Ishikawa (cell line): ENCODE measurements at regions not wholly inside any gene's neighbourhood (a gene's known extent, or its start where the extent isn't known, plus 50 kb on each side); places are given as distances from the start of the nearest gene placed in this dataset.

Experiments used
- CEBPB ChIP-seq: IDR thresholded peaks from 2 replicates; pipeline ENCODE4 v1.6.1; 2012
- CREB1 ChIP-seq: IDR thresholded peaks from 2 replicates; pipeline ENCODE4 v1.6.1; 2012; ENCODE audit warnings: low read depth
- EGR1 ChIP-seq: IDR thresholded peaks from 2 replicates; pipeline ENCODE4 v1.6.1; 2012
- EP300 ChIP-seq: IDR thresholded peaks from 2 replicates; pipeline ENCODE4 v1.6.1; 2012; ENCODE audit warnings: borderline replicate concordance
- FOXM1 ChIP-seq: IDR thresholded peaks from 2 replicates; pipeline ENCODE4 v1.6.1; 2012; ENCODE audit warnings: low read depth, borderline replicate concordance
- MAX ChIP-seq: IDR thresholded peaks from 2 replicates; pipeline ENCODE4 v1.6.1; 2012
- NFIC ChIP-seq: IDR thresholded peaks from 2 replicates; pipeline ENCODE4 v1.6.1; 2012
- RAD21 ChIP-seq: IDR thresholded peaks from 2 replicates; pipeline ENCODE4 v1.6.1; 2012; ENCODE audit warnings: low read depth
- TAF1 ChIP-seq: IDR thresholded peaks from 2 replicates; pipeline ENCODE4 v1.6.1; 2012; ENCODE audit warnings: low read depth, mild to moderate bottlenecking
- TCF12 ChIP-seq: IDR thresholded peaks from 2 replicates; pipeline ENCODE4 v1.6.1; 2012; ENCODE audit warnings: low read depth
- TEAD4 ChIP-seq: IDR thresholded peaks from 2 replicates; pipeline ENCODE4 v1.6.1; 2012
- YY1 ChIP-seq: IDR thresholded peaks from 2 replicates; pipeline ENCODE4 v1.6.1; 2012; ENCODE audit warnings: low read depth
- ZBTB7A ChIP-seq: IDR thresholded peaks from 2 replicates; pipeline ENCODE4 v1.6.1; 2012; ENCODE audit warnings: low read depth
- TF ChIP-seq, protein P1 (sequence below): IDR thresholded peaks from 2 replicates; pipeline ENCODE4 v1.6.1; 2012; ENCODE audit warnings: low read depth, mild to moderate bottlenecking
- TF ChIP-seq, protein P2 (sequence below): IDR thresholded peaks from 2 replicates; pipeline ENCODE4 v1.6.1; 2012

DNA sequence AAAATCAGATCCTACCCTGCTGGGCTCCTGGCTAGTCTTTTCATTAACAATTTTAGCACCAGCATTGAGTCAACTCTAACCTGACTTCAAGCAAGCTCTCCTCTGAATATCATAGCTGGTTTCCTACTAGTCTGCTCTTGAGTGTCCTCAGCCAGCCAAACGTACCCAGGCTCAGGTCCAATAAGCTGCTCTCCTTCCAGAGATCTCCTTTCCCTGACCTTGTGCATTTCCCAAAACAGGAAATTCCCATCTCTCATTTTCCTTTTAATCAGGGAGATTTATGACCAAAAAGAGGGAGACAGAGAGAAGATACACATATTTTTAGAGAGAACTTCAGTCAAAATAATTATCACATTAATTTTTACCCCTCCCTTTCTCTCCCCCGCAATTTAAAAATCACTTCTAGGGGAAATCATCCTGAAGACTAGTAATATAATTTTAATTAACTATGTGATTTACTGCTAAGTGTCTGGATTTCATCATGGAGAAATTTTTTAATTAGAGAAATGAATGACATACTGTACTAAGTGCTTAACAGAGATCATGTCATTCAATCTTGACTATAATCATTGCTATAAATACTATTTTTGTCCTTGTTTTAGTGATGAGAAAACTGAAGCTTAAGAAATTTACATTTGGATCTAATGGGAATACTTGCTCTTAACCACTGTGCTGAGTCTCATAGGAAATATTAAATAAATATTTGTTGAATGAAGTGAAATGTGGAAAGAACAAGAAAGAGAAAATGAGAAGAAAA is 421.7 kb upstream of the INTU start:
- TF ChIP-seq TCF12 (no peak), CEBPB (no peak), RAD21 (no peak), CREB1 (no peak), YY1 (no peak), FOXM1 (no peak), NFIC (no peak), ZBTB7A (no peak), MAX (no peak), TEAD4 (no peak), EGR1 (no peak), TAF1 (no peak)

DNA sequence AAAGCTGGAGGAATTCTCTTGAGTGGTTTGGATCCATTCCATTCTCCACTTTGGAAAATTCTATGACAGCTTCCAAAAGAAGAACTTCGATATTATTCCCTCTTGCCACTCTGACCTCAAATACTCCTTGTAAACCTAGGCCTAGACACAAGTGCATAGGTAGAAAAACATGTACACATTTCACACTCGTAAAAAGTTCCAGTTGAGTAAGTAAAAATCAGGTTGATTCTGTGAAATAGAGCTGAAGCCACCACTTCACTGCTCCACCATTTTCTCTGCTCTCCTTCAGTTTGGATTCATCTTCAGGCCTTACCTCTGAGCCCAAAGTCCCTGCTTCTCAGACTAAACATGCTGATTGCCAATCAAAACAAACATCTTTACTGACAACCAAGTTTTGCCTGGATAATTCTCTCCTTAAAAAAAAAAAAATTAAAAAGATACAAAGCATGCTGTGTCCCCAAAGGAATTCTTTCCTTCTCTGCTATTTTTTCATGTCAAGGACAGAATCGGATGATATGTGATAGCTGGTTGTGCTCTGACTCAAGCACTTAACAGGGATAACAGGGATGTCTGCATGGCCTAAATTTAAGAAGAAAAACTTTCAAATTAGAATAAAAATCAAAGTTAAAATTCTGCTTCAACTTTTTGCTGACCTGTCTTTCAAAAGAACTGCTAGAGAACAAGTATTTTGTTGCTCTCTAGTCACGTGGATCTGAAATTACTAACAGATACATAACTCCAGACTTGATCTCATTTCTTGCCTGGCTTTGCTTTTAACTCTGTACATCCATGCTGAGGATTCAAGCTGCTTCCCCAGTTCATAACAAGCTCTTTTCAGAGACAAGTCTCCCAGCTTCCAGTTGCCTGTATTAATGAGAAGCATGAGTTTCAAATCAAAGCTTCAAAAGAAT is 420.9 kb upstream of the INTU start:
- TF ChIP-seq NFIC (no peak), MAX (no peak), YY1 (no peak), TCF12 (no peak), EGR1 (no peak), CREB1 (no peak), ZBTB7A (no peak), EP300 (no peak), FOXM1 (no peak), TEAD4 (no peak), CEBPB (no peak), TAF1 (no peak), RAD21 (no peak)
- TF ChIP-seq, protein P1, sequence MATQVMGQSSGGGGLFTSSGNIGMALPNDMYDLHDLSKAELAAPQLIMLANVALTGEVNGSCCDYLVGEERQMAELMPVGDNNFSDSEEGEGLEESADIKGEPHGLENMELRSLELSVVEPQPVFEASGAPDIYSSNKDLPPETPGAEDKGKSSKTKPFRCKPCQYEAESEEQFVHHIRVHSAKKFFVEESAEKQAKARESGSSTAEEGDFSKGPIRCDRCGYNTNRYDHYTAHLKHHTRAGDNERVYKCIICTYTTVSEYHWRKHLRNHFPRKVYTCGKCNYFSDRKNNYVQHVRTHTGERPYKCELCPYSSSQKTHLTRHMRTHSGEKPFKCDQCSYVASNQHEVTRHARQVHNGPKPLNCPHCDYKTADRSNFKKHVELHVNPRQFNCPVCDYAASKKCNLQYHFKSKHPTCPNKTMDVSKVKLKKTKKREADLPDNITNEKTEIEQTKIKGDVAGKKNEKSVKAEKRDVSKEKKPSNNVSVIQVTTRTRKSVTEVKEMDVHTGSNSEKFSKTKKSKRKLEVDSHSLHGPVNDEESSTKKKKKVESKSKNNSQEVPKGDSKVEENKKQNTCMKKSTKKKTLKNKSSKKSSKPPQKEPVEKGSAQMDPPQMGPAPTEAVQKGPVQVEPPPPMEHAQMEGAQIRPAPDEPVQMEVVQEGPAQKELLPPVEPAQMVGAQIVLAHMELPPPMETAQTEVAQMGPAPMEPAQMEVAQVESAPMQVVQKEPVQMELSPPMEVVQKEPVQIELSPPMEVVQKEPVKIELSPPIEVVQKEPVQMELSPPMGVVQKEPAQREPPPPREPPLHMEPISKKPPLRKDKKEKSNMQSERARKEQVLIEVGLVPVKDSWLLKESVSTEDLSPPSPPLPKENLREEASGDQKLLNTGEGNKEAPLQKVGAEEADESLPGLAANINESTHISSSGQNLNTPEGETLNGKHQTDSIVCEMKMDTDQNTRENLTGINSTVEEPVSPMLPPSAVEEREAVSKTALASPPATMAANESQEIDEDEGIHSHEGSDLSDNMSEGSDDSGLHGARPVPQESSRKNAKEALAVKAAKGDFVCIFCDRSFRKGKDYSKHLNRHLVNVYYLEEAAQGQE: no peak
- TF ChIP-seq, protein P2, sequence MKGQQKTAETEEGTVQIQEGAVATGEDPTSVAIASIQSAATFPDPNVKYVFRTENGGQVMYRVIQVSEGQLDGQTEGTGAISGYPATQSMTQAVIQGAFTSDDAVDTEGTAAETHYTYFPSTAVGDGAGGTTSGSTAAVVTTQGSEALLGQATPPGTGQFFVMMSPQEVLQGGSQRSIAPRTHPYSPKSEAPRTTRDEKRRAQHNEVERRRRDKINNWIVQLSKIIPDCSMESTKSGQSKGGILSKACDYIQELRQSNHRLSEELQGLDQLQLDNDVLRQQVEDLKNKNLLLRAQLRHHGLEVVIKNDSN: no peak

DNA sequence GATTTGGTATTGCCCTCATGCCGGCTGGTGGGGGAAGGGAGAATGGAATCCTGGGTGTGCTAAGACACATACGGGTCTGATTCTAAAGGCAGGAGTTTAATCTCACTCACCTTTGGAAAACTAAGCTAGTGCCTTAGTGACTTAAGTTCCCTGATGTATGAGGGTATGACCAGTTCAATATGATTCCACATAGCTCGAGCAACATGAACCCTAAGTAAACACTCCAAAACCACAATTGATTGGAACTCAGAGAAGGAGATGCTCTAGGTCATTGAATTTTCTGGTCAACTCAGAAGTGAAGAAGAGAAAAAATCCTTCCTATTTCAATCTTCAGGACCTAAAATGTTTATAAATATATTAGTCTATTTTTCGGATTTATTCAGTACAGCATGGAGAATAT is 420.1 kb upstream of the INTU start:
- TF ChIP-seq RAD21 (no peak), CEBPB (no peak), TEAD4 (no peak)

GRCh38 chr4:127214016-127214415 is 418.7 kb upstream of the INTU start:
- TF ChIP-seq NFIC (no peak), RAD21 (no peak), CREB1 (no peak), FOXM1 (no peak), EGR1 (no peak)

DNA sequence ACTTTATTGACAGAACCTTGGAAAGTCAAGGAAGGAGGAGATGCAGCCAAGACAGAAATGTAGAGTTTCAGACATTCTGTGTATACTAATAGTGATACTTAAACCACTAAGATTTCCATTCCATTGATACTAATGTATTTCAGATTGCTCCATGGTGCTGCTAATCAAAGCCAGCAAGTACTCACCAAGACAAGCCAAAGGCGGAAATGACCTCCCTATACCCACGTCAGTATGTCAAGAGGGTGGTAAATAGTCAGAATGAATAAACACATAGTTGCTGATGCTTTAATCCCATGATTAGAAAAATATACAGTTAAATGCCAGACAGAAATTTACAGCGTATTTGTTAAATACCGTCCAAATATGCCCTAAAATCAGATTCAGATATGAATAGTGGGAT is 417.8 kb upstream of the INTU start:
- TF ChIP-seq FOXM1 (no peak), NFIC (no peak), TCF12 (no peak)

DNA sequence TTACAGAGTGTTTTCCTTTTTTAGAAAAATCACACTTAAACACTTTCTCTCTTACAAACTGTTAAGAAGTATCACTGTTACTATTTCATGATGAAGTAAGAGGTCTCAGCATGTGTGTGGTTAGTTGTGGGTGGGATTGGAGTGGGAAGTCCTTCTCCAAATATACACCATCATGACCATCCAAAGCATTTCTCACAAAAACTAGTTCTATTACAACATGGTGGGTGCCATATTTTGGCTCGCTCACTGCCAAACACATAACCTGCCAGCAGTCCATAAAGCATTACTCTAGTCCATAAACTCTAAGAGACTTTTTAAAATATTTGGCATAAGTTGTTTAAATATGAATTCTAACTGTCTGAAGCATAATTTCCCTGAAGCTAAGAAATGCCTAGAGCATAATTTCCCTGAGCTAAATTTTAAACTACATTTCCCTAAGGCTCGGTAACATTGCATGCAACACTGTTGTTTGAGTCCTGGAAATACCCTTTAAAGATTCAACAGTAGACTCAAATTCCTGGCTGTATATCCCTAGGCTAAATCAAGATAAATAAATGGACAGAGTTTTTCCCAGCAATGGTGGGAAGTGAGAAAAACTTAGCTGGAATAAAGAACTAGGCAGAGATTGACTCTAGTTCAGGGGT is 415.0 kb upstream of the INTU start:
- TF ChIP-seq, protein P2: no peak
- TF ChIP-seq YY1 (no peak), ZBTB7A (no peak), CEBPB (no peak), TEAD4 (no peak), RAD21 (no peak), MAX (no peak), TCF12 (no peak)

- no peak for TF ChIP-seq TEAD4
- TF ChIP-seq CEBPB: no peak
- TF ChIP-seq RAD21: no peak
- no peak for TF ChIP-seq NFIC
- TF ChIP-seq EP300: no peak
- TF ChIP-seq TAF1: no peak
- TF ChIP-seq, protein P2: no peak
- TF ChIP-seq FOXM1: no peak
- TF ChIP-seq MAX: no peak
- TF ChIP-seq CREB1: no peak
- TF ChIP-seq EGR1: no peak
- TF ChIP-seq YY1: no peak
- TF ChIP-seq ZBTB7A: no peak
- TF ChIP-seq, protein P1: no peak
- no peak for TF ChIP-seq TCF12
Measured at GRCh38 chr4:127219232-127219631, 413.5 kb upstream of the INTU start.
